Sigmoid colon (tissue), 6 donors: ENCODE measurements at regions not wholly inside any gene's neighbourhood (a gene's known extent, or its start where the extent isn't known, plus 50 kb on each side); places are given as distances from the start of the nearest gene placed in this dataset.

Source experiments
- DNase-seq: peaks from one replicate; pipeline ENCODE4 v3.0.0-alpha.2; 2019
- H3K27ac ChIP-seq, 4 donors: fragments of 200-600 bp; sonication (generic); one replicate each; pipeline ENCODE4 v1.5.1; 2016 to 2019; ENCODE audit warnings: mild to moderate bottlenecking in 1 of 4
- H3K27me3 ChIP-seq, 3 donors: fragments of 200-600 bp; sonication (generic); one replicate each; pipeline ENCODE4 v1.5.1; 2019; ENCODE audit warnings: mild to moderate bottlenecking in 1 of 3
- H3K36me3 ChIP-seq, 4 donors: fragments of 200-600 bp; sonication (generic); one replicate each; pipeline ENCODE4 v1.5.1; 2016 to 2019
- H3K4me1 ChIP-seq, 4 donors: fragments of 200-600 bp; sonication (generic); one replicate each; pipeline ENCODE4 v1.5.1; 2017 to 2019
- H3K4me3 ChIP-seq, 4 donors: fragments of 200-600 bp; sonication (generic); one replicate each; pipeline ENCODE4 v1.5.1; 2017 to 2019; ENCODE audit warnings: mild to moderate bottlenecking in 2 of 4, moderate library complexity in 1 of 4
- H3K9me3 ChIP-seq, 4 donors: fragments of 200-600 bp in 3 of 4; sonication (generic) in 3 of 4; one replicate each; pipeline versions ENCODE4 v1.5.1 to v1.6.1; 2013 to 2019
- EP300 ChIP-seq, 4 donors: sonication (generic); formaldehyde crosslinking; IDR thresholded peaks; one replicate each; pipeline ENCODE4 v1.6.1; 2017; ENCODE audit warnings: antibody characterized with exemption in 4 of 4
- POLR2A ChIP-seq, 2 donors: fragments of 450-650 bp; IDR thresholded peaks; one replicate each; pipeline ENCODE4 v1.6.1; 2016; ENCODE audit warnings: antibody characterized with exemption in 2 of 2, mild to moderate bottlenecking in 2 of 2, moderate library complexity in 2 of 2
- POLR2AphosphoS5 ChIP-seq, 4 donors: sonication (generic); formaldehyde crosslinking; IDR thresholded peaks; one replicate each; pipeline ENCODE4 v1.6.1; 2017; ENCODE audit warnings: antibody characterized with exemption in 4 of 4
- WGBS, 2 donors: extraction: QIAGEN DNeasy Blood & Tissue Kit; methylation state at CpG; one replicate each; pipeline ENCODE4 v1.1.7; 2013; 5-methylcytosine and 5-hydroxymethylcytosine counted together
- intact Hi-C: fragments of 100-400 bp; cut with DNase I; formaldehyde crosslinking; loops from one replicate; pipeline ENCODE4 v1.15.1; 2023
- TF ChIP-seq, protein P1 (sequence below), 4 experiments: fragments of 450-650 bp in 3 of 4; fragments of 200-600 bp in 1 of 4; IDR thresholded peaks; one replicate each; pipeline ENCODE4 v1.5.1; 2016 to 2019; ENCODE audit warnings: antibody characterized with exemption in 4 of 4, mild to moderate bottlenecking in 3 of 4, moderate library complexity in 2 of 4
- donor health status: healthy with polysubstance abuse.
- donor health status: healthy.

DNA sequence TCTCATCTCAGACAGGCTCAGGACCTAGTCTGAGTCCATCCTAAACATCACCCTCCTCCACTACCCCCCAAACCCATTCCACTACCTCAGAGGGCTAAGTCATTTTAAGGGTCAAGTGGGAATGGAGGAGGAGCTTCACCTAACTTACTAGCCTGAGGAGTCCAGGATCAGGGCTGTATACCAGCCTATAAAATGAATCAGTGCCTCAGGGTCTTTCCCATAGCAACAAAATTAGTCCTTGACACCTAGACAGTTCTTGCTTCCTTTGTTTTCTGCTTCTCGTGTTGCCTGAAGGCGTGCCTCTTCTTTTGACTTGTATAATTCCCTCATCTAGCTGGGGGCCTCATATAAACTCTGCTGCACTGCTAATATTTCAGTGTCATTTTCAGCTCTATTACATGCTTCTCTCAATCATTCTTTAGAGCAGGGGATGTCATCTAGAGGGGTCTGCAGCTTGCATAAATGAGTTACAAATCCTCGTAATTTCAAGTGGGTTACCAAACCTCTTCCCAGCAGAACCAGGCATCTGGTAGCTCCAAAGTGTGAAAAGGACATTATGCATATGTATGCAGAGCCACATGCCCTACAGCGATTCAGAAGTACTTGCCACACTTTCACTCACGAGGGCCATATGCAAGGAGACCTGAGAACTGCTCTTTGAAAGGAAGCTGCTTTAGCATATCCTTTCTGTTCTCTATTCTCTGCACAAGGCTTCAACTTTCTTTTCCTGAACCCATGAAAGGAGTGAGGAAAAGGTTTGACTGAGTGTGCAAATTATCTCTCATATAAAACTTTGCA is 311.7 kb upstream of the SEMA6D start:
- no peaks in the 10 kb centered on the region for H3K9me3 ChIP-seq
- intact Hi-C loops = no loop called here
- no peaks in the 10 kb centered on the region for H3K27me3 ChIP-seq
- WGBS, 2 donors = 56 to 74% methylated on average over 5 of the region's 5 CpGs
- no peak for DNase-seq
- TF ChIP-seq POLR2AphosphoS5 (IDR thresholded peaks at IDR 0.05) = no peak
- no peak for TF ChIP-seq POLR2A (IDR thresholded peaks at IDR 0.05)
- no peak for TF ChIP-seq EP300 (IDR thresholded peaks at IDR 0.05)
- TF ChIP-seq, protein P1, sequence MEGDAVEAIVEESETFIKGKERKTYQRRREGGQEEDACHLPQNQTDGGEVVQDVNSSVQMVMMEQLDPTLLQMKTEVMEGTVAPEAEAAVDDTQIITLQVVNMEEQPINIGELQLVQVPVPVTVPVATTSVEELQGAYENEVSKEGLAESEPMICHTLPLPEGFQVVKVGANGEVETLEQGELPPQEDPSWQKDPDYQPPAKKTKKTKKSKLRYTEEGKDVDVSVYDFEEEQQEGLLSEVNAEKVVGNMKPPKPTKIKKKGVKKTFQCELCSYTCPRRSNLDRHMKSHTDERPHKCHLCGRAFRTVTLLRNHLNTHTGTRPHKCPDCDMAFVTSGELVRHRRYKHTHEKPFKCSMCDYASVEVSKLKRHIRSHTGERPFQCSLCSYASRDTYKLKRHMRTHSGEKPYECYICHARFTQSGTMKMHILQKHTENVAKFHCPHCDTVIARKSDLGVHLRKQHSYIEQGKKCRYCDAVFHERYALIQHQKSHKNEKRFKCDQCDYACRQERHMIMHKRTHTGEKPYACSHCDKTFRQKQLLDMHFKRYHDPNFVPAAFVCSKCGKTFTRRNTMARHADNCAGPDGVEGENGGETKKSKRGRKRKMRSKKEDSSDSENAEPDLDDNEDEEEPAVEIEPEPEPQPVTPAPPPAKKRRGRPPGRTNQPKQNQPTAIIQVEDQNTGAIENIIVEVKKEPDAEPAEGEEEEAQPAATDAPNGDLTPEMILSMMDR (IDR thresholded peaks at IDR 0.05) = no peak
- H3K4me1 ChIP-seq = no peaks in the 10 kb centered on the region
- H3K27ac ChIP-seq = no peak overlapping the region
- H3K36me3 ChIP-seq = no peaks in the 10 kb centered on the region
- H3K4me3 ChIP-seq = no peak overlapping the region

DNA sequence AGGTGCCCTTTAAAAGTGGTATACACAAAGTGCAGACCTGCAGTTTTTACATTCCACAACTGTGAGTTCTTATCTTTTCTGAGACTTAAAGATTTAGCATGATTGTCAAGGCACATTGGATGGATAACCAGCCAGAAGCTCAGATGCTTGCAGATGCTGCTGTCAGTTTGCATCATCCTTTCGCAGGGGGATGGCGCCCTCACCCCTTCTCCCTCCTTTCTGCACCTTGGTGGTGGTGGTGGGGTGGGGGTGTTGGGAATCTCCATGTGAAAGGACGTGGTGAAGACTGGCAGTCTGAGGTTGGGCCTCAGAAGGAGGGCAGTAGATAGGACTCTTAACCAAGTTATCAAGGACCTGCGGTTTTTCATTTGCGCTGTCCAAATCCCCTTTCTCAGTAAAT is 309.6 kb upstream of the SEMA6D start:
- no peaks in the 10 kb centered on the region for H3K36me3 ChIP-seq
- intact Hi-C loops = no loop called here
- H3K27me3 ChIP-seq = no peaks in the 10 kb centered on the region
- no peak for DNase-seq
- no peak overlapping the region for H3K27ac ChIP-seq
- peaks cover 0 to 7% (median 2%) of the 10 kb centered on the region in 4 donors for H3K4me1 ChIP-seq
- H3K4me3 ChIP-seq = no peak overlapping the region
- no peaks in the 10 kb centered on the region for H3K9me3 ChIP-seq
- 89 to 92% methylated on average over 5 of the region's 5 CpGs for WGBS, 2 donors
- TF ChIP-seq POLR2A (IDR thresholded peaks at IDR 0.05) = no peak
- TF ChIP-seq POLR2AphosphoS5 (IDR thresholded peaks at IDR 0.05) = no peak
- TF ChIP-seq, protein P1 (IDR thresholded peaks at IDR 0.05) = no peak
- no peak for TF ChIP-seq EP300 (IDR thresholded peaks at IDR 0.05)

DNA sequence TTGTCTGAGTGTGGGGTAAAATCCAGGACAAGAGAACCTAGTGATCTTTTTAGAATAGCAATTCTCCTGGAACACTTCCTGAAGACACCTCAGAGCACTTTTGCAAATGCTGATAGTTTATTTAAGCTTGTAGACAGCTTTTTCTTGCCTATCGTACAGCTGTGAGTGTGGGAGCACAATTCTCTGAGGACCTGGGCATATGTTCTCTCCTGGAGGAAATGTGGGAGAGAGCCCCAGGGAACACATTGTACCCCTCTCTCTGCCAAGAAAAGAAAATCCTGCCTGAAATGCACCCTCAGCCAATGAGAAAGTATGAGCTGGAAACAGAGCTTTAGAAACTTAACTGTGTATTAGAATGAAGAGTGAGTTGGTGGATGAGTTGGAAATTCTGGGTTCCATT is 308.3 kb upstream of the SEMA6D start:
- intact Hi-C loops = no loop called here
- Histone ChIP-seq H3K36me3 (no peaks in the 10 kb centered on the region), H3K27me3 (no peaks in the 10 kb centered on the region), H3K4me3 (no peak overlapping the region), H3K27ac (peak overlapping the region in 1 of 4 donors; percentile 17), H3K4me1 (peaks cover 0 to 7% (median 2%) of the 10 kb centered on the region in 4 donors), H3K9me3 (no peaks in the 10 kb centered on the region)
- 84 to 85% methylated on average over 1 of the region's 1 CpG for WGBS, 2 donors
- DNase-seq = no peak
- TF ChIP-seq EP300 (IDR thresholded peaks at IDR 0.05) = peak in 1 of 4 donors; percentile 7
- TF ChIP-seq POLR2A (IDR thresholded peaks at IDR 0.05) = no peak
- TF ChIP-seq POLR2AphosphoS5 (IDR thresholded peaks at IDR 0.05) = peak in 2 of 4 donors; percentile 15 to 57

DNA sequence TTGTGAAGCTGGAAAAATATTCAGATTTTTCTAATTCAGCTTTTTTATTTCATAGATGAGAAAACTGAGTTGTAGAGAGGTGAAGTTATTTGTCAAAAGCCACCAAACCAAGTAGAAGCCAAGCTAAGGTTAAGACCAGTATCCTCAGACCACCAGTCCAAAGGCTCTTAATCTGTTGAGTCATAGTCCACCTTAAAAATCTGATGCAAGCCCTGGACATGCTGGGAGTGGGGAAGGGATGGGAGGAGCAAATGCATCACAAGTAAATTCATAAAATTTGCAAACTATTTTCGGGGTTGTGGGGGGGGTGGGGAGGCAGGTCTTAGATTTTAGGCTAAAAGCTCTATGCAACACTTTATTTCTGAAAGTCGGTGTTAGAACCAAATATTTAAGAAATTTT is 307.7 kb upstream of the SEMA6D start:
- intact Hi-C loops = no loop called here
- no peaks in the 10 kb centered on the region for H3K36me3 ChIP-seq
- TF ChIP-seq POLR2A (IDR thresholded peaks at IDR 0.05) (no peak), POLR2AphosphoS5 (IDR thresholded peaks at IDR 0.05) (no peak), EP300 (IDR thresholded peaks at IDR 0.05) (no peak)
- TF ChIP-seq, protein P1 (IDR thresholded peaks at IDR 0.05) = no peak
- no peaks in the 10 kb centered on the region for H3K27me3 ChIP-seq
- no peak overlapping the region for H3K27ac ChIP-seq
- H3K4me3 ChIP-seq = no peak overlapping the region
- DNase-seq = no peak
- no peaks in the 10 kb centered on the region for H3K9me3 ChIP-seq
- 83 to 88% methylated on average over 2 of the region's 2 CpGs for WGBS, 2 donors
- H3K4me1 ChIP-seq = peaks cover 0 to 7% (median 2%) of the 10 kb centered on the region in 4 donors

DNA sequence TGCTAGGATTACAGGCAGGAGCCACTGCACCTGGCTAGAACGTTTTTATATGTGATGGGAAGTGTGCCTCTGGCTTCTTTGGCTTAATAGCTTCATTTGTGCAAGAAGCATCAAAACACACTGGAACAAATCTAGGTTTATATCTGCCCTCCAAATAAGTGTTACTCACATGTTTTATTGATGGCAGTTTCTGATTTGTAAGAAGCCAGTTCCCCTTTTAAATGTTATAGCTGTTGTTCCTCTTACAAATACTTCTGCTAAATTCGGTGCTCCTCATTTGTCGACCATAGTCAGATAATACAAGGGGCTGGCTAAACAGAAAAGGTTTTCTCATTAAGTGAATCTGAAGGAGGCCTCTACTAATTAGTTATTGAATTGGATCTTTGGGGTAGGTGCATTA is 307.1 kb upstream of the SEMA6D start:
- peaks cover 0 to 7% (median 2%) of the 10 kb centered on the region in 4 donors for H3K4me1 ChIP-seq
- WGBS, 2 donors = 30 to 57% methylated on average over 3 of the region's 3 CpGs
- TF ChIP-seq POLR2A (IDR thresholded peaks at IDR 0.05) = no peak
- TF ChIP-seq POLR2AphosphoS5 (IDR thresholded peaks at IDR 0.05) = no peak
- TF ChIP-seq, protein P1 (IDR thresholded peaks at IDR 0.05) = no peak
- TF ChIP-seq EP300 (IDR thresholded peaks at IDR 0.05) = no peak
- no peak overlapping the region for H3K27ac ChIP-seq
- H3K4me3 ChIP-seq = no peak overlapping the region
- H3K9me3 ChIP-seq = no peaks in the 10 kb centered on the region
- no peaks in the 10 kb centered on the region for H3K27me3 ChIP-seq
- no peak for DNase-seq
- no peaks in the 10 kb centered on the region for H3K36me3 ChIP-seq
- intact Hi-C loops = no loop called here
